Uterus (tissue), 2 donors: ENCODE measurements at regions not wholly inside any gene's neighbourhood (a gene's known extent, or its start where the extent isn't known, plus 50 kb on each side); places are given as distances from the start of the nearest gene placed in this dataset.

Experiments
- POLR2A ChIP-seq, 2 donors: fragments of 450-650 bp; IDR thresholded peaks; one replicate each; pipeline ENCODE4 v1.6.1; 2016; ENCODE audit warnings: antibody characterized with exemption in 2 of 2, mild to moderate bottlenecking in 1 of 2, moderate library complexity in 1 of 2
- TF ChIP-seq, protein P1 (sequence below), 4 experiments: fragments of 200-600 bp in 2 of 4; fragments of 450-650 bp in 2 of 4; sonication (generic) in 2 of 4; IDR thresholded peaks; one replicate each; pipeline ENCODE4 v1.5.1; 2016 to 2019; ENCODE audit warnings: antibody characterized with exemption in 4 of 4, mild to moderate bottlenecking in 2 of 4, moderate library complexity in 1 of 4

DNA sequence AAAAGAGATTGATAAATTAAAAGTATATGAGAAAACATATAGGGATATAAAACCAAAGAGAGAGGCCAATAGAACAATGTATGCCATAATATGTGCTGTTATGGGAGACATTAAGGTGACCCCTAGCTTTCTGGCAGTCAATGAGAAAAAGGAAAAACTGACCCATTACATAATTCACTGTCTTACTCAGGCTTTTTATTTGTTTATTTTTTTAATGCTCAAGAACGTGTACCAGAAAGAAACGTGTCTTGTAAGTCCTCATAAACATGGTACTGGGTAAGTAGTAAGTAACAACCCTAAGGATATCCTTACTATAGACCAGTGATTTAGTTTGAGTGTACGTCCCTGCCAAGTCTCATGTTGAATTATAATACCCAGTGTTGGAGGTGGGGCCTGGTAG, 160.8 kb upstream of the PHACTR1 start:
- TF ChIP-seq POLR2A (IDR thresholded peaks at IDR 0.05) = no peak
- TF ChIP-seq, protein P1, sequence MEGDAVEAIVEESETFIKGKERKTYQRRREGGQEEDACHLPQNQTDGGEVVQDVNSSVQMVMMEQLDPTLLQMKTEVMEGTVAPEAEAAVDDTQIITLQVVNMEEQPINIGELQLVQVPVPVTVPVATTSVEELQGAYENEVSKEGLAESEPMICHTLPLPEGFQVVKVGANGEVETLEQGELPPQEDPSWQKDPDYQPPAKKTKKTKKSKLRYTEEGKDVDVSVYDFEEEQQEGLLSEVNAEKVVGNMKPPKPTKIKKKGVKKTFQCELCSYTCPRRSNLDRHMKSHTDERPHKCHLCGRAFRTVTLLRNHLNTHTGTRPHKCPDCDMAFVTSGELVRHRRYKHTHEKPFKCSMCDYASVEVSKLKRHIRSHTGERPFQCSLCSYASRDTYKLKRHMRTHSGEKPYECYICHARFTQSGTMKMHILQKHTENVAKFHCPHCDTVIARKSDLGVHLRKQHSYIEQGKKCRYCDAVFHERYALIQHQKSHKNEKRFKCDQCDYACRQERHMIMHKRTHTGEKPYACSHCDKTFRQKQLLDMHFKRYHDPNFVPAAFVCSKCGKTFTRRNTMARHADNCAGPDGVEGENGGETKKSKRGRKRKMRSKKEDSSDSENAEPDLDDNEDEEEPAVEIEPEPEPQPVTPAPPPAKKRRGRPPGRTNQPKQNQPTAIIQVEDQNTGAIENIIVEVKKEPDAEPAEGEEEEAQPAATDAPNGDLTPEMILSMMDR (IDR thresholded peaks at IDR 0.05) = no peak
